HFF-Myc (cell line): ENCODE measurements at regions not wholly inside any gene's neighbourhood (a gene's known extent, or its start where the extent isn't known, plus 50 kb on each side); places are given as distances from the start of the nearest gene placed in this dataset.

Experiments
- DNase-seq: peaks from one replicate; pipeline ENCODE4 v3.0.0-alpha.2; 2011; ENCODE audit warnings: low read depth; ENCODE audit errors: extremely low read depth
- H3K4me3 ChIP-seq: replicated peaks from 2 replicates; pipeline ENCODE4 v1.5.1; 2011; ENCODE audit warnings: low read depth, mild to moderate bottlenecking, control low read depth, low read length
- TF ChIP-seq, protein P1 (sequence below): IDR thresholded peaks from 2 replicates; pipeline ENCODE4 v1.5.1; 2012; ENCODE audit warnings: mild to moderate bottlenecking, low read depth, low read length, control low read depth; ENCODE audit errors: missing control alignments

GRCh38 chr14:22086131-22086530 lies 412.5 kb upstream of the OR4E1 start:
- TF ChIP-seq, protein P1, sequence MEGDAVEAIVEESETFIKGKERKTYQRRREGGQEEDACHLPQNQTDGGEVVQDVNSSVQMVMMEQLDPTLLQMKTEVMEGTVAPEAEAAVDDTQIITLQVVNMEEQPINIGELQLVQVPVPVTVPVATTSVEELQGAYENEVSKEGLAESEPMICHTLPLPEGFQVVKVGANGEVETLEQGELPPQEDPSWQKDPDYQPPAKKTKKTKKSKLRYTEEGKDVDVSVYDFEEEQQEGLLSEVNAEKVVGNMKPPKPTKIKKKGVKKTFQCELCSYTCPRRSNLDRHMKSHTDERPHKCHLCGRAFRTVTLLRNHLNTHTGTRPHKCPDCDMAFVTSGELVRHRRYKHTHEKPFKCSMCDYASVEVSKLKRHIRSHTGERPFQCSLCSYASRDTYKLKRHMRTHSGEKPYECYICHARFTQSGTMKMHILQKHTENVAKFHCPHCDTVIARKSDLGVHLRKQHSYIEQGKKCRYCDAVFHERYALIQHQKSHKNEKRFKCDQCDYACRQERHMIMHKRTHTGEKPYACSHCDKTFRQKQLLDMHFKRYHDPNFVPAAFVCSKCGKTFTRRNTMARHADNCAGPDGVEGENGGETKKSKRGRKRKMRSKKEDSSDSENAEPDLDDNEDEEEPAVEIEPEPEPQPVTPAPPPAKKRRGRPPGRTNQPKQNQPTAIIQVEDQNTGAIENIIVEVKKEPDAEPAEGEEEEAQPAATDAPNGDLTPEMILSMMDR = no peak
- H3K4me3 ChIP-seq = no peak overlapping the region
- no peak for DNase-seq

GRCh38 chr14:22084393-22085281 lies 411.0 kb upstream of the OR4E1 start:
- H3K4me3 ChIP-seq = no peak overlapping the region
- no peak for DNase-seq
- TF ChIP-seq, protein P1 = peak; percentile 67

DNA sequence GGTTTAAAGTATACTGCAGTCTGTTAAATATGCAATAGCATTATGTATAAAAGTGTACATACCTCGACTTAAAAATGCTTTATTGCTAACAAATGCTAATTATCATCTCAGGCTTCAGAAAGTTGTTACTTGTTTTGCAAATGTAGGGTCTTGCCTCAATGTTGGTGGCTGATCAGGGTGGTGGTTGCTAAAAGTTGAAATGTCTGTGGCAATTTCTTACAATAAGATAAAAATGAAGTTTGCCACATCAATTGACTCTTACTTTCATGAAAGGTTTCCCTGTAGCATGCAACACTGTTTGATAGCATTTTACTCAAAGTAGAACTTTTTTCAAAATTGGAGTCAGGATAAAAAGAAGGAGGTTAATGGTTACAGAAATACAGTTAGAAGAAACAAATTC lies 407.7 kb upstream of the OR4E1 start:
- DNase-seq = no peak
- TF ChIP-seq, protein P1 = no peak
- H3K4me3 ChIP-seq = no peak overlapping the region

DNA sequence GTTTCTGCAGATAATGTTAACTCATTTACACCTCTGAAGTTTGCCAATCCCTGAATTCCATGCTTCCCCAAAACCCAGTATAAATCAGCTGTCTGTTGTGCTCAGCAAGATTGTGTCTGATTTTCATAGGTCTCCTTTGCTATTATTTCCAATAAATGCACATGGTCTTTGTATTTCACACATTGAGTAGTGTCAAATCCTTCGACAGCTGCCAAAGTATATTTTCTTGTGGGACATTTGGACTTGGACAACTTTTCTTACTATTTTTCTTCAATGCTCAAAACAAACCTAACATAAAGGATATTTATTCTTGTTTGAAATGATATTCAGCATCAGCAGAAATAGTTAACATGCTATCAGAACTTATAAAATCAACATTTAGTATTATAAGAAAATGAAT lies 406.1 kb upstream of the OR4E1 start:
- DNase-seq = no peak

GRCh38 chr14:22073801-22074200 lies 400.2 kb upstream of the OR4E1 start:
- no peak for DNase-seq
- H3K4me3 ChIP-seq = no peak overlapping the region
- TF ChIP-seq, protein P1 = no peak

More for the DNA sequence above, 406.1 kb upstream of the OR4E1 start:
- no peak overlapping the region for H3K4me3 ChIP-seq
- TF ChIP-seq, protein P1 = no peak

- TF ChIP-seq, protein P1 = no peak
- no peak for DNase-seq
- no peak overlapping the region for H3K4me3 ChIP-seq
Observed at GRCh38 chr14:22071006-22071405, 397.4 kb upstream of the OR4E1 start.
